GM23338 (cell line): ENCODE measurements at regions not wholly inside any gene's neighbourhood (a gene's known extent, or its start where the extent isn't known, plus 50 kb on each side); places are given as distances from the start of the nearest gene placed in this dataset.

Experiments used
- EZH2phosphoT487 ChIP-seq: fragments of 200-600 bp; sonication (generic); IDR thresholded peaks from one replicate; pipeline ENCODE4 v1.8.1; 2018; ENCODE audit warnings: antibody characterized with exemption; ENCODE audit not compliant: unreplicated experiment
- JUNB ChIP-seq: IDR thresholded peaks from one replicate; pipeline ENCODE4 v1.6.1; 2016; ENCODE audit warnings: antibody characterized with exemption; ENCODE audit not compliant: unreplicated experiment
- POLR2AphosphoS5 ChIP-seq: IDR thresholded peaks from 2 replicates; pipeline ENCODE4 v1.6.1; 2016; ENCODE audit warnings: antibody characterized with exemption, low read depth
- STAT1 ChIP-seq: IDR thresholded peaks from one replicate; pipeline ENCODE4 v1.6.1; 2016; ENCODE audit warnings: antibody characterized with exemption; ENCODE audit not compliant: unreplicated experiment
- ZNF114 ChIP-seq: fragments of 250-450 bp; sonication (Bioruptor Pico); IDR thresholded peaks from 2 replicates; pipeline ENCODE4 v1.5.0; 2020; ENCODE audit warnings: mild to moderate bottlenecking, moderate library complexity
- ZNF331 ChIP-seq: fragments of 250-450 bp; sonication (Bioruptor Pico); IDR thresholded peaks from 2 replicates; pipeline ENCODE4 v1.5.0; 2020; ENCODE audit warnings: low read depth, mild to moderate bottlenecking, moderate library complexity
- TF ChIP-seq, protein P1 (sequence below): fragments of 250-450 bp; sonication (Bioruptor Pico); IDR thresholded peaks from 2 replicates; pipeline ENCODE4 v1.5.0; 2020; ENCODE audit warnings: mild to moderate bottlenecking, moderate library complexity
- TF ChIP-seq, protein P2 (sequence below), 2 experiments: fragments of 200-600 bp in 1 of 2; sonication (generic) in 1 of 2; conservative IDR thresholded peaks; 2 replicates each; pipeline versions ENCODE4 v1.5.1 to v1.6.1; 2016 to 2017; ENCODE audit warnings: antibody characterized with exemption in 2 of 2, low read depth in 2 of 2, mild to moderate bottlenecking in 2 of 2, moderate library complexity in 1 of 2
- TF ChIP-seq, protein P3 (sequence below): IDR thresholded peaks from 2 replicates; pipeline ENCODE4 v1.6.1; 2016; ENCODE audit warnings: antibody characterized with exemption

GRCh38 chr22:35477911-35478582 is 62.6 kb upstream of the RASD2 start (continued):
- TF ChIP-seq, protein P1, sequence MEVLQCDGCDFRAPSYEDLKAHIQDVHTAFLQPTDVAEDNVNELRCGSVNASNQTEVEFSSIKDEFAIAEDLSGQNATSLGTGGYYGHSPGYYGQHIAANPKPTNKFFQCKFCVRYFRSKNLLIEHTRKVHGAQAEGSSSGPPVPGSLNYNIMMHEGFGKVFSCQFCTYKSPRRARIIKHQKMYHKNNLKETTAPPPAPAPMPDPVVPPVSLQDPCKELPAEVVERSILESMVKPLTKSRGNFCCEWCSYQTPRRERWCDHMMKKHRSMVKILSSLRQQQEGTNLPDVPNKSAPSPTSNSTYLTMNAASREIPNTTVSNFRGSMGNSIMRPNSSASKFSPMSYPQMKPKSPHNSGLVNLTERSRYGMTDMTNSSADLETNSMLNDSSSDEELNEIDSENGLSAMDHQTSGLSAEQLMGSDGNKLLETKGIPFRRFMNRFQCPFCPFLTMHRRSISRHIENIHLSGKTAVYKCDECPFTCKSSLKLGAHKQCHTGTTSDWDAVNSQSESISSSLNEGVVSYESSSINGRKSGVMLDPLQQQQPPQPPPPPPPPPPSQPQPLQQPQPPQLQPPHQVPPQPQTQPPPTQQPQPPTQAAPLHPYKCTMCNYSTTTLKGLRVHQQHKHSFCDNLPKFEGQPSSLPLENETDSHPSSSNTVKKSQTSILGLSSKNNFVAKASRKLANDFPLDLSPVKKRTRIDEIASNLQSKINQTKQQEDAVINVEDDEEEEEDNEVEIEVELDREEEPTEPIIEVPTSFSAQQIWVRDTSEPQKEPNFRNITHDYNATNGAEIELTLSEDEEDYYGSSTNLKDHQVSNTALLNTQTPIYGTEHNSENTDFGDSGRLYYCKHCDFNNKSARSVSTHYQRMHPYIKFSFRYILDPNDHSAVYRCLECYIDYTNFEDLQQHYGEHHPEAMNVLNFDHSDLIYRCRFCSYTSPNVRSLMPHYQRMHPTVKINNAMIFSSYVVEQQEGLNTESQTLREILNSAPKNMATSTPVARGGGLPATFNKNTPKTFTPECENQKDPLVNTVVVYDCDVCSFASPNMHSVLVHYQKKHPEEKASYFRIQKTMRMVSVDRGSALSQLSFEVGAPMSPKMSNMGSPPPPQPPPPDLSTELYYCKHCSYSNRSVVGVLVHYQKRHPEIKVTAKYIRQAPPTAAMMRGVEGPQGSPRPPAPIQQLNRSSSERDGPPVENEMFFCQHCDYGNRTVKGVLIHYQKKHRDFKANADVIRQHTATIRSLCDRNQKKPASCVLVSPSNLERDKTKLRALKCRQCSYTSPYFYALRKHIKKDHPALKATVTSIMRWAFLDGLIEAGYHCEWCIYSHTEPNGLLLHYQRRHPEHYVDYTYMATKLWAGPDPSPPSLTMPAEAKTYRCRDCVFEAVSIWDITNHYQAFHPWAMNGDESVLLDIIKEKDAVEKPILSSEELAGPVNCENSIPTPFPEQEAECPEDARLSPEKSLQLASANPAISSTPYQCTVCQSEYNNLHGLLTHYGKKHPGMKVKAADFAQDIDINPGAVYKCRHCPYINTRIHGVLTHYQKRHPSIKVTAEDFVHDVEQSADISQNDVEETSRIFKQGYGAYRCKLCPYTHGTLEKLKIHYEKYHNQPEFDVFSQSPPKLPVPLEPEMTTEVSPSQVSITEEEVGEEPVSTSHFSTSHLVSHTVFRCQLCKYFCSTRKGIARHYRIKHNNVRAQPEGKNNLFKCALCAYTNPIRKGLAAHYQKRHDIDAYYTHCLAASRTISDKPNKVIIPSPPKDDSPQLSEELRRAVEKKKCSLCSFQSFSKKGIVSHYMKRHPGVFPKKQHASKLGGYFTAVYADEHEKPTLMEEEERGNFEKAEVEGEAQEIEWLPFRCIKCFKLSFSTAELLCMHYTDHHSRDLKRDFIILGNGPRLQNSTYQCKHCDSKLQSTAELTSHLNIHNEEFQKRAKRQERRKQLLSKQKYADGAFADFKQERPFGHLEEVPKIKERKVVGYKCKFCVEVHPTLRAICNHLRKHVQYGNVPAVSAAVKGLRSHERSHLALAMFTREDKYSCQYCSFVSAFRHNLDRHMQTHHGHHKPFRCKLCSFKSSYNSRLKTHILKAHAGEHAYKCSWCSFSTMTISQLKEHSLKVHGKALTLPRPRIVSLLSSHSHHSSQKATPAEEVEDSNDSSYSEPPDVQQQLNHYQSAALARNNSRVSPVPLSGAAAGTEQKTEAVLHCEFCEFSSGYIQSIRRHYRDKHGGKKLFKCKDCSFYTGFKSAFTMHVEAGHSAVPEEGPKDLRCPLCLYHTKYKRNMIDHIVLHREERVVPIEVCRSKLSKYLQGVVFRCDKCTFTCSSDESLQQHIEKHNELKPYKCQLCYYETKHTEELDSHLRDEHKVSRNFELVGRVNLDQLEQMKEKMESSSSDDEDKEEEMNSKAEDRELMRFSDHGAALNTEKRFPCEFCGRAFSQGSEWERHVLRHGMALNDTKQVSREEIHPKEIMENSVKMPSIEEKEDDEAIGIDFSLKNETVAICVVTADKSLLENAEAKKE (CRISPR knock-in tag), result no peak
- TF ChIP-seq, protein P2, sequence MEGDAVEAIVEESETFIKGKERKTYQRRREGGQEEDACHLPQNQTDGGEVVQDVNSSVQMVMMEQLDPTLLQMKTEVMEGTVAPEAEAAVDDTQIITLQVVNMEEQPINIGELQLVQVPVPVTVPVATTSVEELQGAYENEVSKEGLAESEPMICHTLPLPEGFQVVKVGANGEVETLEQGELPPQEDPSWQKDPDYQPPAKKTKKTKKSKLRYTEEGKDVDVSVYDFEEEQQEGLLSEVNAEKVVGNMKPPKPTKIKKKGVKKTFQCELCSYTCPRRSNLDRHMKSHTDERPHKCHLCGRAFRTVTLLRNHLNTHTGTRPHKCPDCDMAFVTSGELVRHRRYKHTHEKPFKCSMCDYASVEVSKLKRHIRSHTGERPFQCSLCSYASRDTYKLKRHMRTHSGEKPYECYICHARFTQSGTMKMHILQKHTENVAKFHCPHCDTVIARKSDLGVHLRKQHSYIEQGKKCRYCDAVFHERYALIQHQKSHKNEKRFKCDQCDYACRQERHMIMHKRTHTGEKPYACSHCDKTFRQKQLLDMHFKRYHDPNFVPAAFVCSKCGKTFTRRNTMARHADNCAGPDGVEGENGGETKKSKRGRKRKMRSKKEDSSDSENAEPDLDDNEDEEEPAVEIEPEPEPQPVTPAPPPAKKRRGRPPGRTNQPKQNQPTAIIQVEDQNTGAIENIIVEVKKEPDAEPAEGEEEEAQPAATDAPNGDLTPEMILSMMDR (conservative IDR thresholded peaks at IDR 0.05; ENCODE audit: low read depth in 2 of 2), result no peak
- TF ChIP-seq EZH2phosphoT487 (no peak), POLR2AphosphoS5 (no peak), STAT1 (no peak), JUNB (no peak), ZNF331 (CRISPR knock-in tag) (no peak), ZNF114 (CRISPR knock-in tag) (no peak)
- TF ChIP-seq, protein P3, sequence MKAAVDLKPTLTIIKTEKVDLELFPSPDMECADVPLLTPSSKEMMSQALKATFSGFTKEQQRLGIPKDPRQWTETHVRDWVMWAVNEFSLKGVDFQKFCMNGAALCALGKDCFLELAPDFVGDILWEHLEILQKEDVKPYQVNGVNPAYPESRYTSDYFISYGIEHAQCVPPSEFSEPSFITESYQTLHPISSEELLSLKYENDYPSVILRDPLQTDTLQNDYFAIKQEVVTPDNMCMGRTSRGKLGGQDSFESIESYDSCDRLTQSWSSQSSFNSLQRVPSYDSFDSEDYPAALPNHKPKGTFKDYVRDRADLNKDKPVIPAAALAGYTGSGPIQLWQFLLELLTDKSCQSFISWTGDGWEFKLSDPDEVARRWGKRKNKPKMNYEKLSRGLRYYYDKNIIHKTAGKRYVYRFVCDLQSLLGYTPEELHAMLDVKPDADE, result no peak
